ENCODE measurements at regions not wholly inside any gene's neighbourhood (a gene's known extent, or its start where the extent isn't known, plus 50 kb on each side); places are given as distances from the start of the nearest gene placed in this dataset.

DNA sequence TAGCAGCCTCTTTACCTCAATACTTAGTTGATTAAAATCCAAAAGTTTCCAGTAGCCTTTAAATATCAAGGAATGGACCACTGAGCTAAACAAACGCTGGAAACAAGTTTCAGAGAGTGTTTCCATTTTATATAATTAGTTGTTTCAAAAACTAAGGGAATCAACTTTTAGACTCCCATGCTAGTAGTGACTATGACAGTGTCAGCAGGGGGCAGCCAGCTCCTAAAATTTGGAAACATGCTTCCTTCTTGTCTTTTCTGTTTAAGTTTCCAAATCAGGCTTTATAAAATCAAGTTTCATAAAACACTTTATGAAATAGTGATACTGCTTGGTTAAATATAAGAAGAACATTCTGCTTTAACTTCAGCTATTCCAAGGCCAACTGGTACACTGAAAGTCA is 138.2 kb upstream of the TMEM229A start:
- TF ChIP-seq, protein P1, sequence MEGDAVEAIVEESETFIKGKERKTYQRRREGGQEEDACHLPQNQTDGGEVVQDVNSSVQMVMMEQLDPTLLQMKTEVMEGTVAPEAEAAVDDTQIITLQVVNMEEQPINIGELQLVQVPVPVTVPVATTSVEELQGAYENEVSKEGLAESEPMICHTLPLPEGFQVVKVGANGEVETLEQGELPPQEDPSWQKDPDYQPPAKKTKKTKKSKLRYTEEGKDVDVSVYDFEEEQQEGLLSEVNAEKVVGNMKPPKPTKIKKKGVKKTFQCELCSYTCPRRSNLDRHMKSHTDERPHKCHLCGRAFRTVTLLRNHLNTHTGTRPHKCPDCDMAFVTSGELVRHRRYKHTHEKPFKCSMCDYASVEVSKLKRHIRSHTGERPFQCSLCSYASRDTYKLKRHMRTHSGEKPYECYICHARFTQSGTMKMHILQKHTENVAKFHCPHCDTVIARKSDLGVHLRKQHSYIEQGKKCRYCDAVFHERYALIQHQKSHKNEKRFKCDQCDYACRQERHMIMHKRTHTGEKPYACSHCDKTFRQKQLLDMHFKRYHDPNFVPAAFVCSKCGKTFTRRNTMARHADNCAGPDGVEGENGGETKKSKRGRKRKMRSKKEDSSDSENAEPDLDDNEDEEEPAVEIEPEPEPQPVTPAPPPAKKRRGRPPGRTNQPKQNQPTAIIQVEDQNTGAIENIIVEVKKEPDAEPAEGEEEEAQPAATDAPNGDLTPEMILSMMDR (IDR thresholded peaks at IDR 0.05 in 4 of 5, conservative IDR thresholded peaks at IDR 0.05 in 1 of 5) = no peak
- no peak for TF ChIP-seq POLR2A (IDR thresholded peaks at IDR 0.05)
